HG03095 (cell line): ENCODE measurements at regions not wholly inside any gene's neighbourhood (a gene's known extent, or its start where the extent isn't known, plus 50 kb on each side); places are given as distances from the start of the nearest gene placed in this dataset.

Source experiments
- ATAC-seq: cut with Tn5 transposase; IDR thresholded peaks from one replicate; pipeline ENCODE4 v1.9.1; 2021; ENCODE audit warnings: moderate library complexity; ENCODE audit not compliant: unreplicated experiment

DNA sequence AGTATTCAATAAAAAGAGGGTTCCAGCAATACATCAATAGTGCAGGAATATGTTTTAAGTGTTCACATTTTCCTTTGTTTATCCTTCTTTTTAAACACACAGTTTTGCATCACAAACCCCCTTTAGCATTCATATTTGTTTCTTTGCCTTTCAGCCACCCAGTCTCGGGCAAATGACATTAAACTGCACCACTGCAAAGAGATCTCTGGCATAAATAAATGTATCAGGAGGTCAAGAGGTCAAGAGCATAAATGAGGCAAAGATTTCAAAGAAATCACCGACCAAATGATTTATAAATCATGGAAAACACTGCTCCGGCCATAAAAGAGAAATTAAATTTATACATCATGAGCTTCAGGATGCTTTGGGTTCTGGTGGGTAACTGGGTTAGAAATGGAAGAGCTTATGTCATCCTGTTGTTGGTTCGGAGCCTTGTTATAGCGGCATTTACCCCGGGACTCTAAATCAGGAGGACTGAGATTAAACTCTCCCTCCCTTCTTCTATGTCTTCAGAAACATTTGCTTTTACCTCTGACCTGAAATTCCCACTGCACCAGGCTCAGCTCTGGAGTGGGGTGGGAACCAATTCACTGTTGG is 449.6 kb upstream of the CLINT1 start:
- ATAC-seq = no peak

DNA sequence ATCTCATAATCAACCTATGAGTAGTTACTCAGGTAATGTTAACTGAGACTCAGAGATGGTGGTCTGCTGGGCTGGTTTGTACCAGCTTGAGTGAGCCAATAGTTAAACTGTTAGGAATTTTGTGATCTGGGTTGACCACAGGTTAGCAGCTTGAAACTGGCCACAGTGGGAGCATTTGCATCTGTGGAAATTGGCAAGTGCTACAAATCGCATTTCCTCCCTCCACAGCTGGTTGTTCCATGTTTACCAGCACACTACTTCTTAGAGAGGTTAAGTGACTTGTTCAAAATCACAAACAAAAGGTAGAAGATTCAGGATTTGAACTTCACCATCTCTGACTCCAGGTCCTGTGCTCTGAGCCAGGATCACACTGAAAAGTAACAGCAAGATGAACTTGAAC is 446.9 kb upstream of the CLINT1 start:
- ATAC-seq = no peak

DNA sequence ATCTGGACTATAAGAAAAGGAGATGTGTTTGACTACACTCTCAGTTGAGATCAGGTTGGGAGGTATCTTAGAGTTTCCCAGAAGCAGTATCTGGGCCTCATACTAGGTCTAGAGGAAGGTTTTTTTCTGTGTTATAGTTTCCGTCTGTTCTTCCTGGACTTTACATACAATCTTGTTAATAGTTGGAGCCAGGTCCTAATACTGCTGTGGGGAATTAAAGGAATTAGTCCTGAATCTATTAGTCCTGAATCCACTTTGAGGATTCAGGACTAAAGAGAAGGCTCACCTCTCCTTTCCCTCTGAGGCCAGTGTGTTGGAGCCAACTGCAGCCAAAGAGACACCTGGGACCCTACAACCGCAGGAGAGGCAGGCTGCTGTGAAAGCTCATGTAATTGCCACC is 445.7 kb upstream of the CLINT1 start:
- ATAC-seq = no peak

DNA sequence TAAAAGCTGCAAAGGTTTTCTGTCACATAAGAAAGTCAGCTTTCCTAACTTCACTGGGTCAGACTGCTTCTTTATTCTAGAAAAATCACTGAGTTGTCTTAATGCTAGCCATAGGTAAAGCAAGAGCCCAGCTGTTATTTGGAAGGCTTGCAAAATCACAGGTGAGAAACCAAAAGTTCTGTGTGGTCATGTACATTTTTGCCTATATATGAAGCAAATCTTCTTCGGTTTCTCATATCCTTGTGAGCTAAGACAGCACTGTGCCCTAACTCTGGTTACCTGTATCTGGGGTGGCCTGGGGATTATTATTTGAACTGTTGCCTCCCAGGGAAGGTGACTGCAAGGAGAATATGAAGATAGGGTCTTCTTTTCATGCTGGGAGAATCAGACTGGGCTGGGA is 444.9 kb upstream of the CLINT1 start:
- no peak for ATAC-seq

DNA sequence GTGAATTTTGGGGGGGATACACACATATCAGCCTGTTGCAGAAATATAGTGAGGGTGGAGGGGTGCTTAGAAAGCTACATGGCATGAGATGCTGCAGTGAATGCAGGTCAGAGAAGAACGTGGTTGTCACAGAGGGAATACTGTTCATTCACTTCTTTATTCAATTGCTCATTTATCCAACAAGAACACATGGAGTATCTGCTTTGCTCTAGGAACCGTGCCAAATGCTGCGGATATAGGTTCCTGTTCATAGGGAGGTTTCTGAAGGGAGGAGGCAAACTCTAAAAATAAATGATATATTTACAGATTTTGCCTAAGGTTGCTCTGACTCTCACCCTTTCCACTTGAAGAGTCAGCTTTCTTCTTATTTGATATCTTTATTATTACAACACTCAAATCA is 444.3 kb upstream of the CLINT1 start:
- ATAC-seq = no peak

DNA sequence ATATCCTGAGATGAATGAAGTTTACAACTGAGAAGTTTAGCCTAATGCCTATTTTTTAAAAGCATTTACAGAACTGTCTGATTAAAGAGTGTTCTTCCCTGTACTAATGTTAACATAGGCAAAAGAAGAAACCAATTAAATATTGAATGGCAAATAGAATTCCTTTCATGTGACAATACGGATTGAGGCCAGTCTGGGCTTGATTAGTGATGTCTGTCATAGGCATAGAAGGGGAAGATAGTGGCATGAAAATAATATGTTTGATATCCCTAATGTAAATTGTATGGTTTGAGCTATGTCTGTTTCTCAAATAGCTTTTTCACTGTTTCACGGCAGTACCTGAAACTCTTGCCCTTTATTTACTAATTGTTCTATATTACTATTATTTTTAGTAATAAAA is 443.1 kb upstream of the CLINT1 start:
- ATAC-seq = no peak

DNA sequence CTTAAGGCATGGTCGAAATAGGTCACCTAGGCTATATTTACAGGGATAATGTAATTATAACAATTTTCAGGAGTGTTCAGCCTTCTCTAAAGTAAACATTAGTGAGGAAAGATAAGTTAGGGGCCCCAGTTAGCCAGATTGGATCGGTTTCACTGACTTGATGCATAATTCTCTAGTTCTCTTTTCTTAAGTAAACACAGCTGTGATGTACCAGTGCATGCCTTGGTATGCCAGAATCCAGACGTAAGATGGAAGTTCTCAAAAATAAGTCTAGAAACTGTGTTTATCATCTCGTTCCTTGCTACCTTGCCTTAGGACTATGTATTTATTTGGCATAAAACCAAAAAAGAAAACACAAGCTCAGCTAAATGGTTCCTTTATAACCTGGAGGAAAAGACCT is 442.2 kb upstream of the CLINT1 start:
- ATAC-seq = no peak

DNA sequence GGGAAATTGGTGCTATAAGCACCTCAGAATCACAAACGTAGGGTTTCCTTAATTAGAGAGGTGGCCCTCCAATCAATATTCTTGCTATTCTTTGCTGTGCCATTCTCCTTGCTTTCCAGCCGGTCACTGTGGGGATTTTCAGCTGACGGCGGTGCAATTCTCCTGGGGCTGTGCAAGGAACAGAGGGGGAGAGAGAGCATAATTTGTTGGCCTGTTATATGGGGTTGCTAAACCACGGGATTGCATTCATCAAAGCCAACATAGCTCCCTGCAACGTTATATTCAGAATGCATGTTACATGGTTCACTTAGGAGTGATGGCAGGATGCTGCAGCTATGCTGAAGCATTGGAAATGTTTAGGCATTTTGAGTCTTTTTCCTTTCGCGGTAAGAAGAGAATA is 441.3 kb upstream of the CLINT1 start:
- no peak for ATAC-seq

DNA sequence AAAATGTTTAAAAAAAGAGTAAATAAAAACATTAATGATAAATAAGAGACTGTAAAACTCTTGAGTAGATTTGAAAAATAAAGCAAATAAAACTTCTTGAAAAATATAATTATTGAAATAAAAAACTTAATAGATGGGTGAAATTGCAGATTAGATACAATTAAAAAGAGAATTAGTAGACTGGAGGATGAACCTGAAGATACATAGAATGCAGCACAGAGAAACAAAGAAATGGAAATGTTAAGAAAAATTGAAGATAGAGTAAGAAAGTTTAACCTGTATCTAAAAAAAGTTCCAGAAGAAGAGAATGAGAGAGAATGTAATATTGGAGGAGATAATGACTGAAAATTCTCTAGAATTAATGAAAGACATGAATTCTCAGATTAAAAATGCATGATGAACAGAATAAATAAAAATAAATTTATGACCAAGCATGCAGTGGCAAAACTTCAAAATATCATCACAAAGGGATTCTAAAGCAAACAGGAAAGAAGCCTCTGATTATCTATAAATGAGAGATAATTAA is 438.1 kb upstream of the CLINT1 start:
- no peak for ATAC-seq

DNA sequence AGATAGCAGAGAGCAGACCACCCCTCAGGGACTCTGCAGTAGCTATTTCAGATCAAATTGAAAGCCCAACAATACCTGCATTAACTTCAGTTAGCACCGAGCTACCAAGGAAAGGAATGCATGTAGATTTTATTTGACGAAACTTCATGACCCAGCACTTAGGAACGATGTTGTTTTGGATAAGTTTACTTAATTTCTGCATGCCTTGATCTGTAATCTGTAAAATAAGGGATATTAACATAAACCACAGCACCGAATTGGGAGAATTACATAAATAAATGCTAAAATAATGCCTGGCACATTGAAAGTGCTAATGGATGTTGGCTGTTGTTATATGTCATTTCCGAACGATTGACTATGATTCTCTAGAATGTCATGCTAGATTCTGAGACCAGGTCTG is 435.8 kb upstream of the CLINT1 start:
- ATAC-seq = no peak

DNA sequence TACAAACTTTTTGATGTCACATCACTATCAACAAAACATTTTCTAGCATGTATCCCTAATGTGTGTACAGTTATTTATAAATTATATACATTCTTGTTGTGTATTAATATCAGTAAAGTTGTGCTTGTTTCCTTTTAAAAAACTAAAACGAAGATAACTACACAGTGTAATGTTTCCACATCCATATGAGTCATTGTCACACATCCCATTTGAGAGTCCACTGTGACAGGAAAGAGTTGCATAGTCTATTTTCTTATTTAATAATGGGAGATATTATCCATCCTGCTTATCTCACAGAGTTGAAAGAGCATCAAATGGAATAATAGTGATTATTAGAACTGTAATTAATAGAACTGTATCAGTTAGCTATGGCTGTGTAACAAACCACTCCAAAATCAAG is 434.0 kb upstream of the CLINT1 start:
- no peak for ATAC-seq

DNA sequence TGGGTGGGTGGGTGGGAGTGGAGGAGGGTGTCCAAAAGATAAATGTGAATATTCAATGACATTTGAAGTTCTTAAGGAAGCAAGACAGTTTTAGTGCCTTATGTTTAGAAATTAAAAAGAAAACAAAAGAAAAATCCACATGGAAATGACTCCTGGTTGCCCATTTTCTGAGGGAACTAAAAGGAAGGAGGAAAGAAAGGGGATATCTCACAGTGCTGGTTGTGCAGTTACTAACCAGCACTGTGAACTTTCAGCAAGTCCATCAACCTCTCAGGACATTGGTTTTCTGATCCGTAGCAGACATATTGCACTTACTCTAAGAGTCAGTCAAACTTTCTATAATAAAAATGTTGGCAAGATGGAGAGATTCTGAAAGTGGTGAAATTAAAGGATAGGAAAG is 431.0 kb upstream of the CLINT1 start:
- ATAC-seq = no peak

DNA sequence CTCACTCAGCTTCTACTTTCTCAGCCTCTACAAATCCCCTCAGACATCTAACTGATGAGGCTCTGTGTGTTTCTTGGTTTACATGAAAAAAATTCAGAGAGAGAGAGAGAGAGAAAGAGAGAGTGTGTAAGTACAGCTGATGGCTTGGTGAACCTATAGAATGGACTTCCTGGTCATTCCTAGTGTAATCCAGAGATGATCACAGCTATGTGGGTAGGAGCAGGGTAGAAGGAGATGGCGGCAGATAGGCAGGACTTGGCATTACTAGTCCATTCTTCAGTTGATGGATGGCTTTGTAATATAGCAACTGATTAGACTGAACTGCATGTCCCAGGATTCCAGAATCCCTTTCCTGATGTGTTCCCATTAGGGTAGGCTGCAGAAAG is 429.3 kb upstream of the CLINT1 start:
- no peak for ATAC-seq

DNA sequence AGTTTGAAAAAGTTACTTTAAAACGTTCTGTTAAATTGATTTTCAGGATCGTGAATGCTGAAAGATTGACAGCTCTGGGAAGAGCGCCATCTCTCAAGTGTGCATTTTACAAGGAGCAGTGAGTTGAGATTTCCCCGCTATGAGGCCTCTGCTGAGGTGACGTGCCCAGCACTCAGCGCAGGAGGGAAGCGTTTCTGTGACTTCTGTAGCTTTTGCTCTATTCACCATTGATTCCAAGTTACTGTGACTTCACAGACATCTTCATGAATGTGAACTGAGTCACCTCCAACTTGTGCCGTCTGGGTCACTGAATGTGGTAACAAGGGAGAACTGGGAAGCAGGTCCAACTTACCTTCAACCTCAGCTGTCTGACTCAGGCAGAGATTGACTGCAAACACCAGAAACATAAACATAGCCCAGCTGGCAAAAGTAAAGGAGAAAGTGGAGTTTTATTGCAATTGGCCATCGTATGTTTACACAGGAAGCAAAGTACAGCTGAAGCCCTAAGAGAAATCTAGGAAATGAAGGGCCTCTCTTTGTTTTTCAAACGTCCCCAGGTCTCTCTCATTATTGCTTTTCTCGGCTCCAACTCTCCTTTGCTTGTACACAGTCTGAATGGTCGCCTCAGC is 428.8 kb upstream of the CLINT1 start:
- no peak for ATAC-seq

DNA sequence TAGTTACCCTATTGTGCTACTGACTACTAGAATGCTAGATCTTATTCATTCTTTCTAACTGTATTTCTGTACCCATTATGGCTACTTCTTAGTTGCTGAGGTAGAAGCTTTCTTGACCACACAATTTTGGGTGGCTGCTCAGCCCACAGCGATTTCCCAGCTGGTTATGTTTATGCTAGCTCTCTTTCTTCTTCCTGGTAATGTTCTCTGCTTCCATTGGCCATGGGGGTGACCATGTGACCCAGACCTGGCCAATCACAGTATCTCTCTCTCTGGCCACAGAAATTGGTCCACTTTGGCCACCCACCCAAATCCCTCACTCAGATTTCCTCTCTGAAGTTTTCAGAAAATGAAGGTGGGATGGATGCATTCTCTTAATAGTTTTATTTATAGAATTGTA is 427.9 kb upstream of the CLINT1 start:
- no peak for ATAC-seq

DNA sequence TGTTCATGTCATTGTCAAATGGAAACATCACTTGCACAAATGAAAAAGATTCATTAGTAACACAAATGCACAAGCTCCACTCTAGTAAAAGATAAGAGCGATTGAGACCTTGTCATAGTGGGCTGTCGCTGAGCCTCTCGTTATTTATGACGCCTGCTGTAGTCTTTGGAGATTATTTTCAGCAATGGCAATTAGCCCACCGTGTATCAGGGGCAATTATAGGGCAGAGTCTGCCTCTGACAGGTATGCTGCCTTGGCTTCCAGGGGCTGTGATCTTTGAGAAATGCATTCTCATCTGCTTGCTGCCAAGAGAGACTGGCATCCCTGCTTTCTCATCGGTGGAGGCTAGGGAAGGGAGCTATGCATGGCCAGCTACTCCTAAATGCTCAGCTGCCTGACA is 426.8 kb upstream of the CLINT1 start:
- no peak for ATAC-seq

DNA sequence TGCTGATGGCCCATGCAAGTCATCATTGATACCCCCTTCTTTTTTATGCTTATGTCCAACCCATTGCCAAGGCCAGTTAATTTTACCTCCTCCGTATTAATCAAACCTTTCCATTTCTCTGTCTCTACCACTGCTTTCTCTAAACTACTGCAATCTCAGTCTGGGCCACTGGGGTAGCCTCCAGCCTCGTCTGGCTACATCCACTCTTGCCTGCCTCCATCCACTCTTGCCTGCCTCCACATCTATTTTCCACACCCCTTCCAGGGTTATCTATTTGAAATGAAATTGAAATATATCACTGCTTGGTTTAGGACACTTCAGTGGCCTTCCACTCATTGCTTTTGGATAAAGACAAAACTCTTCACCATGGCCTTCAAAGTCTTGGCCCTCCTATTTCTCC is 425.3 kb upstream of the CLINT1 start:
- no peak for ATAC-seq

DNA sequence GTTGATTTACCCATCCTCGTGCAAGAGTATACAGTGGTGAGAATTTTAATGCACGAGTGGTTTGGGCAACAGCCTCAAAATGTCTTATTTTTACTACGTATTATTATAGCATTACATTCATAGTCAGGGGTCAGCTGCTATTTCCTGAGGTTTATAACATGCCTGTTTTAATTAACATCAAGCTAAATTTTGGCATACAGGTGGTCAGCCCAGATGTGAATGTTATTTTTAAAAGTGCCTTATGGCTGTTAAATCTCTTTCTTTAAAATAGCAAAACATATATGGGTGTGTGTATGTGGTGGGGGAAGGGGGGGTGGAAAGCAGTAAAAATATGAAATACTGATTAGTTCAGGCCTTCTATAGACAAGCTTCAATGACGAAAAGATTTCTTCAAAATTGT is 424.5 kb upstream of the CLINT1 start:
- ATAC-seq = no peak

DNA sequence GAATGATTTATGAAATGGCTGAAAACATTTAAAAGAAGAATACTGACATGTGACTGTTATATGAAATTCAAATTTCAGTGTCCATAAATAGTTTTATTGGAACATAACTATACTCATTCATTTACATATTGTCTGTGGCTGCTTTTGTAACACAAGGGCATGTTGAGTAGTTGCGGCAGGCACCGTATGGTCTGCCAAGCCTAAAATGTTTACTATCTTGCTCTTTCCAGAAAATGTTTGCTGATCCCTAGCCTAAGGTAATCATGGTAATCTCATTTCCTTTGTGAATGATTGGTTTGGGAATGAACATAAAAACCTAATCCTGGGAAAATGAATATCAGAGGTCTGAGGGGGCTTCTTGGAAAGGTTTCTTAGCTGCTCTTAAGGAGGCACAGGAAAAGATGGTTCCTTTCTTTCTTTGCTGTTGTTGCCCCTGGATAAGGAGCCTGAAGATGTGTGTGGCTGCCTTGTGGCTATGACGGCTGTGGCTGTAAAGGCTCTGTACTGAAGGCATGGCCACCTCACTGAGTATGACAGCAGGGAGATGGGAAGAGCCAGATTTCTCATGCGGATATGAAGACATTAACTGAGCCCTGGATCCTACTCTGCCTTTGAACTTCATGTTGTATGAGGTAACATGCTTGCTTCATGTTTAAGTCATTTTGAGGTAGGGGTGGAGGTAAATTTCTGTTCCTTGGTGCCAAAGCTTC is 419.4 kb upstream of the CLINT1 start:
- ATAC-seq = no peak

DNA sequence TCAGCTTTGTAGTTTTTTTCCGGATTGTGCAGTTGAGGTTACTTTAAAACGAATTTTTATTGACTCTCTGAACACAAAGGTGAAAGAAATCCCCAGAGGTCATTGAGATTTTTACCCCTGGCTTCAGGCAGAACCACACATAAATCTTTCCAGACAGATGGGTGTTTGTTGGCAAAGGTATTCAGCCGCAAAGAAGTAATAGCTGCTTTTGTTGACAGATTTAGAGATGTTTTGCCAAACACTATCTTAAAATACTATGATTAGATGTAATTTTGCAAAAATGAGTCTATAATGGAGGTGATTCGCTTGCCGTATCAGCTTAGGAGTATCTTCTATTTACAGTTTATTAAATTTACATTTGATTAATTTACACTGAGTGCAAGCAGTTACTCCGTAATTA is 418.3 kb upstream of the CLINT1 start:
- ATAC-seq = no peak

DNA sequence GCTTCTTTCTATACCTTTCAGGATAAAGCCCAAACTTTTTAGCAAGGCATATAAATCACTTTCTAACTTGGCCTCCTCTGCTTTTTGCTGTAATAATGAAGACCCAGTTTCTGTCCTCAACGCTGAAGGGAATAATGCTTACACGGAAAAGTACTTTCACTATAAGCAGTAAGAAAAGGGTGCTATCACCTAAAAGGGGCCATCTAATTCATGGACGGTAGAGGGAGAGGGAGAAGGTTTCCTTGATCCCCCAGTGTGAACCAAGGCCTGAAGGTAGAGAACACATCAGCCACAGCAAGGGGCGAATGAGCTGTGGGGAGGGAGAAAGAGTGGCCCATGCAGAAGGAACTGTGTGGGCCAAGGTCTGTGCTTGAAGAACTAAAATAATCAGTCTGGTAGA is 417.7 kb upstream of the CLINT1 start:
- no peak for ATAC-seq

DNA sequence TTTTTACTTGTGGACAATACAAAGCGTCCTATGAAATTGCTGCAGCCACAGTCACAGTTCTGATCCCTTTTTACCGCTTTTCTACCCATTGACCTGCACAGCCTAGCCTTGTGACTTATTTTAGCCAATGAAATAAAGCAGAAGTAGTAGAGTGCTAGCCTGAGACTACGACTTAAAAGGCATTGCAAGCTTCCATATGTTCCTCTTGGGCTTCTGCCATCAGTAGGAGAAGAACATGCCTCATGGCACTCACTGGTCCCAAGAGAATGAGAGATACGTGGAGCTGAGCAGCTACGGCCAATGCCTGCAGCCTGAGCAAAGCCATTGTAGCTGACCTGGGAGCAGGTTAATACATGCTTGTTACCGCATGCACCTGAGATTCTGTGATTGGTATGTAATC is 416.6 kb upstream of the CLINT1 start:
- no peak for ATAC-seq

DNA sequence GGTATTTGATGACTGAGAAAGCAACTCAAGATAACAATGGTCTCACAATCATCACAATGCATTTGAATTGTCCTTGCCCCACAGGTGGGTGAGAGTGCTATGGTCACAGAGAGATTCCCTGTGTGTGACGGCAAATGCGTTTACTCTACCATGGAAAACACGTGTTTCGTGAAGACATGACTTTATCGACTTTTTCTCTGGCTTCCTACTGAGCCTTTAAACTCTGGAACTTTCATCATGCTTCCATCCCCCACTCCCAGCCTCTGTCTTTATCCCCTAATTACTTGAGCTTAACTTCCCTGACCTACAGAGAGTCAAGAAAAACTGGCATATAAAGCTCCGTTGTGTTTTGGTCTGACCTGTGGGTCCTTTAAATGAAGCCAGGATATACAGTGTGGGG is 414.1 kb upstream of the CLINT1 start:
- ATAC-seq = no peak
